SK-N-SH (cell line): ENCODE measurements at regions not wholly inside any gene's neighbourhood (a gene's known extent, or its start where the extent isn't known, plus 50 kb on each side); places are given as distances from the start of the nearest gene placed in this dataset.

Experiments used
- CHD2 ChIP-seq: fragments of 150-350 bp; IDR thresholded peaks from 2 replicates; pipeline ENCODE4 v1.6.1; 2018; ENCODE audit warnings: low read length; ENCODE audit not compliant: partially characterized antibody
- EP300 ChIP-seq, 2 experiments: IDR thresholded peaks; 2 replicates each; pipeline versions ENCODE4 v1.4.0 to v1.6.1; 2012; ENCODE audit warnings: borderline replicate concordance in 1 of 2, low read depth in 1 of 2, low read length in 1 of 2
- FOXJ3 ChIP-seq: sonication (generic); formaldehyde crosslinking; IDR thresholded peaks from 2 replicates; pipeline ENCODE4 v1.5.1; 2020; ENCODE audit warnings: mild to moderate bottlenecking, missing genetic modification reagents
- JUND ChIP-seq: IDR thresholded peaks from 2 replicates; pipeline ENCODE4 v1.4.0; 2012
- NFIC ChIP-seq: IDR thresholded peaks from 2 replicates; pipeline ENCODE4 v1.4.0; 2012; ENCODE audit warnings: borderline replicate concordance
- POLR2AphosphoS5 ChIP-seq: IDR thresholded peaks from 2 replicates; pipeline ENCODE4 v1.6.1; 2012; ENCODE audit warnings: low read depth, low read length
- RAD21 ChIP-seq: IDR thresholded peaks from 2 replicates; pipeline ENCODE4 v1.6.1; 2012; ENCODE audit warnings: mild to moderate bottlenecking, low read length
- REST ChIP-seq: IDR thresholded peaks from 2 replicates; pipeline ENCODE4 v1.6.1; 2012; ENCODE audit warnings: mild to moderate bottlenecking, low read depth, low read length, moderate library complexity
- RXRA ChIP-seq: IDR thresholded peaks from 2 replicates; pipeline ENCODE4 v1.4.0; 2012; ENCODE audit warnings: low read depth, mild to moderate bottlenecking, borderline replicate concordance
- USF2 ChIP-seq: fragments of 150-350 bp; IDR thresholded peaks from 2 replicates; pipeline ENCODE4 v1.6.1; 2017; ENCODE audit warnings: antibody characterized with exemption, low read length, low read depth, borderline replicate concordance
- YY1 ChIP-seq: IDR thresholded peaks from 2 replicates; pipeline ENCODE4 v1.4.0; 2012; ENCODE audit warnings: low read depth, mild to moderate bottlenecking
- TF ChIP-seq, protein P1 (sequence below): fragments of 200-600 bp; sonication (generic); IDR thresholded peaks from 2 replicates; pipeline ENCODE4 v1.6.1; 2017; ENCODE audit warnings: antibody characterized with exemption, mild to moderate bottlenecking, moderate library complexity
- TF ChIP-seq, protein P2 (sequence below): fragments of 150-350 bp; IDR thresholded peaks from 2 replicates; pipeline ENCODE4 v1.6.1; 2016; ENCODE audit warnings: mild to moderate bottlenecking, low read depth, low read length

GRCh38 chr9:80493258-80493657 is 921.5 kb downstream of the TLE4 start:
- TF ChIP-seq REST = no peak
- no peak for TF ChIP-seq POLR2AphosphoS5
- TF ChIP-seq EP300 (IDR thresholded peaks at IDR 0.05; ENCODE audit: borderline replicate concordance in 1 of 2, low read depth in 1 of 2, low read length in 1 of 2) = no peak
- TF ChIP-seq USF2 = no peak
- TF ChIP-seq, protein P1, sequence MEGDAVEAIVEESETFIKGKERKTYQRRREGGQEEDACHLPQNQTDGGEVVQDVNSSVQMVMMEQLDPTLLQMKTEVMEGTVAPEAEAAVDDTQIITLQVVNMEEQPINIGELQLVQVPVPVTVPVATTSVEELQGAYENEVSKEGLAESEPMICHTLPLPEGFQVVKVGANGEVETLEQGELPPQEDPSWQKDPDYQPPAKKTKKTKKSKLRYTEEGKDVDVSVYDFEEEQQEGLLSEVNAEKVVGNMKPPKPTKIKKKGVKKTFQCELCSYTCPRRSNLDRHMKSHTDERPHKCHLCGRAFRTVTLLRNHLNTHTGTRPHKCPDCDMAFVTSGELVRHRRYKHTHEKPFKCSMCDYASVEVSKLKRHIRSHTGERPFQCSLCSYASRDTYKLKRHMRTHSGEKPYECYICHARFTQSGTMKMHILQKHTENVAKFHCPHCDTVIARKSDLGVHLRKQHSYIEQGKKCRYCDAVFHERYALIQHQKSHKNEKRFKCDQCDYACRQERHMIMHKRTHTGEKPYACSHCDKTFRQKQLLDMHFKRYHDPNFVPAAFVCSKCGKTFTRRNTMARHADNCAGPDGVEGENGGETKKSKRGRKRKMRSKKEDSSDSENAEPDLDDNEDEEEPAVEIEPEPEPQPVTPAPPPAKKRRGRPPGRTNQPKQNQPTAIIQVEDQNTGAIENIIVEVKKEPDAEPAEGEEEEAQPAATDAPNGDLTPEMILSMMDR = no peak
- TF ChIP-seq CHD2 = no peak
- no peak for TF ChIP-seq RAD21
- TF ChIP-seq FOXJ3 (CRISPR knock-in tag) = no peak
- TF ChIP-seq YY1 = no peak
- no peak for TF ChIP-seq NFIC
- no peak for TF ChIP-seq JUND
- TF ChIP-seq RXRA = no peak
- TF ChIP-seq, protein P2, sequence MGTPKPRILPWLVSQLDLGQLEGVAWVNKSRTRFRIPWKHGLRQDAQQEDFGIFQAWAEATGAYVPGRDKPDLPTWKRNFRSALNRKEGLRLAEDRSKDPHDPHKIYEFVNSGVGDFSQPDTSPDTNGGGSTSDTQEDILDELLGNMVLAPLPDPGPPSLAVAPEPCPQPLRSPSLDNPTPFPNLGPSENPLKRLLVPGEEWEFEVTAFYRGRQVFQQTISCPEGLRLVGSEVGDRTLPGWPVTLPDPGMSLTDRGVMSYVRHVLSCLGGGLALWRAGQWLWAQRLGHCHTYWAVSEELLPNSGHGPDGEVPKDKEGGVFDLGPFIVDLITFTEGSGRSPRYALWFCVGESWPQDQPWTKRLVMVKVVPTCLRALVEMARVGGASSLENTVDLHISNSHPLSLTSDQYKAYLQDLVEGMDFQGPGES = no peak
